ENCODE measurements at regions not wholly inside any gene's neighbourhood (a gene's known extent, or its start where the extent isn't known, plus 50 kb on each side); places are given as distances from the start of the nearest gene placed in this dataset.

DNA sequence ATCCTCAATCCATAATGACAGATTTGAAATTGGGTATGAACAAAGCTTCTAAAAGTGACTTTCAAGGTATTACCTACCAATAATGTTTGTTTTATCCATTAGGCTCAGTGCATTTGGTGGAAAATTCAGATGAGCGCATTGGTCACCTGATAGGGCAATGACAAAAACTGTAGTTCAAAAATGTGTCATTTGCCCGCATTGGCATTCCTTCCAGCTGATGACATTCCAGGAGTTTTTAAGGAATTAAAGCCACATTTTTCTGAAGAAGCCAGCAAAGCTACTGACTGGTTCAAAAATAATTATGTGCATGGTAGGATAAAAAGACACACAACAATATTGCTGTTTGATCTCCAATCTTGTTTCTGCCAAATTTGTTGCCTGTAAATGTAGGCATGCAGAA is 473.4 kb upstream of the CPEB2 start:
- Histone ChIP-seq H3K27me3 (ENCODE audit: control insufficient read depth, insufficient read depth, low read length) (no peaks in the 10 kb centered on the region), H3K9me3 (ENCODE audit: control insufficient read depth in 2 of 3, insufficient read depth in 1 of 3, low read length in 3 of 3) (no peaks in the 10 kb centered on the region), H3K9ac (ENCODE audit: low read length in 3 of 3) (no peak overlapping the region), H3K36me3 (ENCODE audit: control insufficient read depth in 2 of 3, insufficient read depth in 3 of 3, low read length in 3 of 3) (no peaks in the 10 kb centered on the region), H3K27ac (ENCODE audit: low read depth in 2 of 2, low read length in 2 of 2) (no peak overlapping the region), H3K4me3 (ENCODE audit: low read length in 3 of 3) (no peak overlapping the region), H3K4me1 (ENCODE audit: control insufficient read depth in 2 of 3, insufficient read depth in 2 of 3, low read depth in 1 of 3, low read length in 3 of 3) (no peaks in the 10 kb centered on the region)
- intact Hi-C loops (cut with DNase I): no loop called here
- no peak for FAIRE-seq
- TF ChIP-seq, protein P1, sequence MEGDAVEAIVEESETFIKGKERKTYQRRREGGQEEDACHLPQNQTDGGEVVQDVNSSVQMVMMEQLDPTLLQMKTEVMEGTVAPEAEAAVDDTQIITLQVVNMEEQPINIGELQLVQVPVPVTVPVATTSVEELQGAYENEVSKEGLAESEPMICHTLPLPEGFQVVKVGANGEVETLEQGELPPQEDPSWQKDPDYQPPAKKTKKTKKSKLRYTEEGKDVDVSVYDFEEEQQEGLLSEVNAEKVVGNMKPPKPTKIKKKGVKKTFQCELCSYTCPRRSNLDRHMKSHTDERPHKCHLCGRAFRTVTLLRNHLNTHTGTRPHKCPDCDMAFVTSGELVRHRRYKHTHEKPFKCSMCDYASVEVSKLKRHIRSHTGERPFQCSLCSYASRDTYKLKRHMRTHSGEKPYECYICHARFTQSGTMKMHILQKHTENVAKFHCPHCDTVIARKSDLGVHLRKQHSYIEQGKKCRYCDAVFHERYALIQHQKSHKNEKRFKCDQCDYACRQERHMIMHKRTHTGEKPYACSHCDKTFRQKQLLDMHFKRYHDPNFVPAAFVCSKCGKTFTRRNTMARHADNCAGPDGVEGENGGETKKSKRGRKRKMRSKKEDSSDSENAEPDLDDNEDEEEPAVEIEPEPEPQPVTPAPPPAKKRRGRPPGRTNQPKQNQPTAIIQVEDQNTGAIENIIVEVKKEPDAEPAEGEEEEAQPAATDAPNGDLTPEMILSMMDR (IDR thresholded peaks at IDR 0.05; ENCODE audit: borderline replicate concordance, extremely low read depth, insufficient read depth): no peak
- DNase-seq: no peak

DNA sequence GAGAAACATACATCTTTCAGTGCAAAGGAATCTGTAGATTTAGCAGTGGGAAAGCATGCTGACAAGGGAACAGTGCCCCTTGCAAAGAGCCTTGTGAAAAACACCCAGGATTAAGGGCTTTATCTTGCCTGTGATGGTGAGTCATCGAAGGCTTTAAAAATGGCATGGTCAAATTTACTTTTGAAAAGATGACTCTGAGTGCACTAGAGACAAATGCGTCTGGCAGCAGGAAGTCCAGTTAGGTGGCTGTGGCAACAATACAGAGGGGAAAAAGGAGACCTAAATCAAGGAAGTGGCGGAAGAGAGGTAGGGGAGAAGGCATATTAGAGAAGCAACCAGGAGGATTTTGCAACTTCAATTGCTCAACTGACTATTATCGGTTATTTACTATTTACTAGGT is 472.6 kb upstream of the CPEB2 start:
- Histone ChIP-seq H3K27me3 (ENCODE audit: control insufficient read depth, insufficient read depth, low read length) (no peaks in the 10 kb centered on the region), H3K9ac (ENCODE audit: low read length in 3 of 3) (no peak overlapping the region), H3K9me3 (ENCODE audit: control insufficient read depth in 2 of 3, insufficient read depth in 1 of 3, low read length in 3 of 3) (no peaks in the 10 kb centered on the region), H3K36me3 (ENCODE audit: control insufficient read depth in 2 of 3, insufficient read depth in 3 of 3, low read length in 3 of 3) (no peaks in the 10 kb centered on the region), H3K4me3 (ENCODE audit: low read length in 3 of 3) (no peak overlapping the region), H3K4me1 (ENCODE audit: control insufficient read depth in 2 of 3, insufficient read depth in 2 of 3, low read depth in 1 of 3, low read length in 3 of 3) (no peaks in the 10 kb centered on the region), H3K27ac (ENCODE audit: low read depth in 2 of 2, low read length in 2 of 2) (no peak overlapping the region)
- DNase-seq (no peak), FAIRE-seq (no peak)
- TF ChIP-seq, protein P1 (IDR thresholded peaks at IDR 0.05; ENCODE audit: borderline replicate concordance, extremely low read depth, insufficient read depth): no peak
- intact Hi-C loops (cut with DNase I): no loop called here

DNA sequence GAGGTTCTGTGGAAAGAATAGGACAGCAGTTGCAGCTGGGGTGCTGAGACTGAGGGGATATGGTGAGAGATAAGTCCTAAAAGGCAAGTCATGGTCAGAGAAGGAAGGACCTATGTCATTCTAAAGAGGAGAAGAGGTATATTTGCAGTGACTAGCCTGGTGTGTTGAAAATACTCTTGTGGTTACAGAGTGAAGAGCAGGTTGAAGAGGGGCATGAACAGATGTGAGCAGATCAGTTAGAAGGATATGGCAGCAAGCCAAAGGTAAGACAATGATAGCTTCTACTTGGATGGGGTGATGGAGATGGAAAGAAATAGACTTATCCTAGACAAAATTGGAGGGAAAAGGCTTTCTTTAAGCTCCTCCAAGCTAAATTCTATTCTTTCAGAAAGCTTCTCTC is 469.8 kb upstream of the CPEB2 start:
- intact Hi-C loops (cut with DNase I): no loop called here
- Histone ChIP-seq H3K27ac (ENCODE audit: low read depth in 2 of 2, low read length in 2 of 2) (no peak overlapping the region), H3K9ac (ENCODE audit: low read length in 3 of 3) (no peak overlapping the region), H3K9me3 (ENCODE audit: control insufficient read depth in 2 of 3, insufficient read depth in 1 of 3, low read length in 3 of 3) (peaks cover 0 to 4% (median 0%) of the 10 kb centered on the region in 3 donors), H3K36me3 (ENCODE audit: control insufficient read depth in 2 of 3, insufficient read depth in 3 of 3, low read length in 3 of 3) (no peaks in the 10 kb centered on the region), H3K4me1 (ENCODE audit: control insufficient read depth in 2 of 3, insufficient read depth in 2 of 3, low read depth in 1 of 3, low read length in 3 of 3) (no peaks in the 10 kb centered on the region), H3K27me3 (ENCODE audit: control insufficient read depth, insufficient read depth, low read length) (no peaks in the 10 kb centered on the region), H3K4me3 (ENCODE audit: low read length in 3 of 3) (no peak overlapping the region)
- FAIRE-seq (no peak), DNase-seq (no peak)
- TF ChIP-seq, protein P1 (IDR thresholded peaks at IDR 0.05; ENCODE audit: borderline replicate concordance, extremely low read depth, insufficient read depth): no peak

DNA sequence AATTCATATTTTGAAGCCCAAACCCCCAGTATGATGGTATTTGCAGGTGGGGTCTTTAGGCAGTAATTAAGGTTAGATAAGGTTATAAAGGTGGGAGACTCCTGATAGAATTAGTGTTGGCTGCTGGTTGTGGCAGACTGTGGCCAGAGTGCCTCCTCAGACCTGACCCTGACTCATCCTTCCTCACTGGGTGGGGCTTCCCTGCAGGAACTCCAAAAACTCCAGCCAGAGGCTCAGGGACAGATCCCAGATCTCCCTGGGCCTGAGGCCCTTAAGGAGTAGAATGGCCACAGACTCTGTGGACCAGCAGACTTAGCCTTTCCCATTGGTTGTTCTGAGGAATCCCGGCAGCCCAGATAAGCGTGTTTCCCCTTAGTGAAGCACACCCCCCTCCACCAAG is 463.0 kb upstream of the CPEB2 start:
- H3K27ac ChIP-seq (ENCODE audit: low read depth in 2 of 2, low read length in 2 of 2): no peak overlapping the region
- intact Hi-C loops (cut with DNase I): no loop called here
- DNase-seq (no peak), FAIRE-seq (no peak)
- H3K4me1 ChIP-seq (ENCODE audit: control insufficient read depth in 2 of 3, insufficient read depth in 2 of 3, low read depth in 1 of 3, low read length in 3 of 3): no peaks in the 10 kb centered on the region
- TF ChIP-seq, protein P1 (IDR thresholded peaks at IDR 0.05; ENCODE audit: borderline replicate concordance, extremely low read depth, insufficient read depth): no peak
- H3K27me3 ChIP-seq (ENCODE audit: control insufficient read depth, insufficient read depth, low read length): no peaks in the 10 kb centered on the region
- H3K9me3 ChIP-seq (ENCODE audit: control insufficient read depth in 2 of 3, insufficient read depth in 1 of 3, low read length in 3 of 3): peaks cover 0 to 4% (median 0%) of the 10 kb centered on the region in 3 donors
- no peak overlapping the region for H3K4me3 ChIP-seq (ENCODE audit: low read length in 3 of 3)
- H3K9ac ChIP-seq (ENCODE audit: low read length in 3 of 3): no peak overlapping the region
- H3K36me3 ChIP-seq (ENCODE audit: control insufficient read depth in 2 of 3, insufficient read depth in 3 of 3, low read length in 3 of 3): no peaks in the 10 kb centered on the region
